HepG2 (cell line): ENCODE measurements at regions not wholly inside any gene's neighbourhood (a gene's known extent, or its start where the extent isn't known, plus 50 kb on each side); places are given as distances from the start of the nearest gene placed in this dataset.

Experiments
- POLR2G ChIP-seq: fragments of 200-400 bp; formaldehyde crosslinking; IDR thresholded peaks from 2 replicates; pipeline ENCODE4 v1.6.1; 2018; ENCODE audit warnings: mild to moderate bottlenecking, low read depth, low read length, moderate library complexity
- TOE1 ChIP-seq: sonication (generic); formaldehyde crosslinking; IDR thresholded peaks from 2 replicates; pipeline ENCODE4 v1.4.0; 2020; ENCODE audit warnings: mild to moderate bottlenecking, missing genetic modification reagents
- ZBTB20 ChIP-seq: sonication (generic); formaldehyde crosslinking; IDR thresholded peaks from 2 replicates; pipeline ENCODE4 v1.8.1; 2023; ENCODE audit warnings: missing genetic modification reagents, low read depth, mild to moderate bottlenecking, borderline replicate concordance
- ZNF547 ChIP-seq: sonication (generic); formaldehyde crosslinking; IDR thresholded peaks from 2 replicates; pipeline ENCODE4 v1.5.1; 2020; ENCODE audit warnings: mild to moderate bottlenecking, missing genetic modification reagents
- ZNF558 ChIP-seq: sonication (generic); formaldehyde crosslinking; IDR thresholded peaks from 2 replicates; pipeline ENCODE4 v1.9.0; 2022; ENCODE audit warnings: mild to moderate bottlenecking, missing genetic modification reagents, borderline replicate concordance
- ZNF720 ChIP-seq: sonication (generic); formaldehyde crosslinking; IDR thresholded peaks from 2 replicates; pipeline ENCODE4 v1.4.0; 2020; ENCODE audit warnings: missing genetic modification reagents
- TF ChIP-seq, protein P1 (sequence below): sonication (generic); formaldehyde crosslinking; IDR thresholded peaks from 2 replicates; pipeline ENCODE4 v1.5.0; 2020; ENCODE audit warnings: mild to moderate bottlenecking, missing genetic modification reagents, moderate library complexity
- TF ChIP-seq, protein P2 (sequence below): sonication (generic); formaldehyde crosslinking; conservative IDR thresholded peaks from 2 replicates; pipeline ENCODE4 v1.4.0; 2020; ENCODE audit warnings: missing genetic modification reagents
- TF ChIP-seq, protein P3 (sequence below), 2 experiments: IDR thresholded peaks; 2 replicates each; pipeline ENCODE4 v1.6.1; 2011 to 2012; ENCODE audit warnings: low read length in 2 of 2, borderline replicate concordance in 1 of 2, low read depth in 1 of 2, mild to moderate bottlenecking in 1 of 2, moderate library complexity in 1 of 2
- TF ChIP-seq, protein P4 (sequence below): sonication (generic); formaldehyde crosslinking; IDR thresholded peaks from 2 replicates; pipeline ENCODE4 v1.4.0; 2020; ENCODE audit warnings: mild to moderate bottlenecking, low read depth, missing genetic modification reagents

DNA sequence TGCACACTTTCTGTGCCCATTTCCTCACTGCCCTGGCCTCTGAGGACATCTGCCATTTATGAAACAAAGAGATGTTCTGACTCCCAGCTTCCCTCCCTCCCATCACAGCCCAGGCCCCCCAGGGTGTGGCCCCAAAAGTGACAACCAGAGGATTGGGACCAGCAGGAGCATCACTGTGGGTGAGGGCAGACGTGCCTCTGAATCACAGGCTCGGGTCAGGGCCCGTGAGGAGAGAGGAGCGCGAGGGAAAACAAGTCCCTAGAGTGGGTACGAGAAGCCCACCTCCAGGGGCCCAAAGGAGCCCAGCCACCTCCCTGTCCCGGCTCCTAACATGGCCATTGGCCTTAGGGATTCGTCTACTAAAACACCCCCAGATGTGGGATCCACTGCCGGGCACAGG lies 138.0 kb upstream of the FSTL4 start:
- TF ChIP-seq ZBTB20 (CRISPR knock-in tag) (no peak), POLR2G (no peak), ZNF720 (CRISPR knock-in tag) (no peak), ZNF558 (CRISPR knock-in tag) (no peak), ZNF547 (CRISPR knock-in tag) (no peak), TOE1 (no peak)
- TF ChIP-seq, protein P1, sequence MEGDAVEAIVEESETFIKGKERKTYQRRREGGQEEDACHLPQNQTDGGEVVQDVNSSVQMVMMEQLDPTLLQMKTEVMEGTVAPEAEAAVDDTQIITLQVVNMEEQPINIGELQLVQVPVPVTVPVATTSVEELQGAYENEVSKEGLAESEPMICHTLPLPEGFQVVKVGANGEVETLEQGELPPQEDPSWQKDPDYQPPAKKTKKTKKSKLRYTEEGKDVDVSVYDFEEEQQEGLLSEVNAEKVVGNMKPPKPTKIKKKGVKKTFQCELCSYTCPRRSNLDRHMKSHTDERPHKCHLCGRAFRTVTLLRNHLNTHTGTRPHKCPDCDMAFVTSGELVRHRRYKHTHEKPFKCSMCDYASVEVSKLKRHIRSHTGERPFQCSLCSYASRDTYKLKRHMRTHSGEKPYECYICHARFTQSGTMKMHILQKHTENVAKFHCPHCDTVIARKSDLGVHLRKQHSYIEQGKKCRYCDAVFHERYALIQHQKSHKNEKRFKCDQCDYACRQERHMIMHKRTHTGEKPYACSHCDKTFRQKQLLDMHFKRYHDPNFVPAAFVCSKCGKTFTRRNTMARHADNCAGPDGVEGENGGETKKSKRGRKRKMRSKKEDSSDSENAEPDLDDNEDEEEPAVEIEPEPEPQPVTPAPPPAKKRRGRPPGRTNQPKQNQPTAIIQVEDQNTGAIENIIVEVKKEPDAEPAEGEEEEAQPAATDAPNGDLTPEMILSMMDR (CRISPR knock-in tag) = no peak
- TF ChIP-seq, protein P2, sequence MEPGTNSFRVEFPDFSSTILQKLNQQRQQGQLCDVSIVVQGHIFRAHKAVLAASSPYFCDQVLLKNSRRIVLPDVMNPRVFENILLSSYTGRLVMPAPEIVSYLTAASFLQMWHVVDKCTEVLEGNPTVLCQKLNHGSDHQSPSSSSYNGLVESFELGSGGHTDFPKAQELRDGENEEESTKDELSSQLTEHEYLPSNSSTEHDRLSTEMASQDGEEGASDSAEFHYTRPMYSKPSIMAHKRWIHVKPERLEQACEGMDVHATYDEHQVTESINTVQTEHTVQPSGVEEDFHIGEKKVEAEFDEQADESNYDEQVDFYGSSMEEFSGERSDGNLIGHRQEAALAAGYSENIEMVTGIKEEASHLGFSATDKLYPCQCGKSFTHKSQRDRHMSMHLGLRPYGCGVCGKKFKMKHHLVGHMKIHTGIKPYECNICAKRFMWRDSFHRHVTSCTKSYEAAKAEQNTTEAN = no peak
- TF ChIP-seq, protein P3, sequence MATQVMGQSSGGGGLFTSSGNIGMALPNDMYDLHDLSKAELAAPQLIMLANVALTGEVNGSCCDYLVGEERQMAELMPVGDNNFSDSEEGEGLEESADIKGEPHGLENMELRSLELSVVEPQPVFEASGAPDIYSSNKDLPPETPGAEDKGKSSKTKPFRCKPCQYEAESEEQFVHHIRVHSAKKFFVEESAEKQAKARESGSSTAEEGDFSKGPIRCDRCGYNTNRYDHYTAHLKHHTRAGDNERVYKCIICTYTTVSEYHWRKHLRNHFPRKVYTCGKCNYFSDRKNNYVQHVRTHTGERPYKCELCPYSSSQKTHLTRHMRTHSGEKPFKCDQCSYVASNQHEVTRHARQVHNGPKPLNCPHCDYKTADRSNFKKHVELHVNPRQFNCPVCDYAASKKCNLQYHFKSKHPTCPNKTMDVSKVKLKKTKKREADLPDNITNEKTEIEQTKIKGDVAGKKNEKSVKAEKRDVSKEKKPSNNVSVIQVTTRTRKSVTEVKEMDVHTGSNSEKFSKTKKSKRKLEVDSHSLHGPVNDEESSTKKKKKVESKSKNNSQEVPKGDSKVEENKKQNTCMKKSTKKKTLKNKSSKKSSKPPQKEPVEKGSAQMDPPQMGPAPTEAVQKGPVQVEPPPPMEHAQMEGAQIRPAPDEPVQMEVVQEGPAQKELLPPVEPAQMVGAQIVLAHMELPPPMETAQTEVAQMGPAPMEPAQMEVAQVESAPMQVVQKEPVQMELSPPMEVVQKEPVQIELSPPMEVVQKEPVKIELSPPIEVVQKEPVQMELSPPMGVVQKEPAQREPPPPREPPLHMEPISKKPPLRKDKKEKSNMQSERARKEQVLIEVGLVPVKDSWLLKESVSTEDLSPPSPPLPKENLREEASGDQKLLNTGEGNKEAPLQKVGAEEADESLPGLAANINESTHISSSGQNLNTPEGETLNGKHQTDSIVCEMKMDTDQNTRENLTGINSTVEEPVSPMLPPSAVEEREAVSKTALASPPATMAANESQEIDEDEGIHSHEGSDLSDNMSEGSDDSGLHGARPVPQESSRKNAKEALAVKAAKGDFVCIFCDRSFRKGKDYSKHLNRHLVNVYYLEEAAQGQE (IDR thresholded peaks at IDR 0.05; ENCODE audit: borderline replicate concordance in 1 of 2, low read depth in 1 of 2, low read length in 2 of 2) = no peak
- TF ChIP-seq, protein P4, sequence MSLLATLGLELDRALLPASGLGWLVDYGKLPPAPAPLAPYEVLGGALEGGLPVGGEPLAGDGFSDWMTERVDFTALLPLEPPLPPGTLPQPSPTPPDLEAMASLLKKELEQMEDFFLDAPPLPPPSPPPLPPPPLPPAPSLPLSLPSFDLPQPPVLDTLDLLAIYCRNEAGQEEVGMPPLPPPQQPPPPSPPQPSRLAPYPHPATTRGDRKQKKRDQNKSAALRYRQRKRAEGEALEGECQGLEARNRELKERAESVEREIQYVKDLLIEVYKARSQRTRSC = no peak
